ENCODE measurements at regions not wholly inside any gene's neighbourhood (a gene's known extent, or its start where the extent isn't known, plus 50 kb on each side); places are given as distances from the start of the nearest gene placed in this dataset.

DNA sequence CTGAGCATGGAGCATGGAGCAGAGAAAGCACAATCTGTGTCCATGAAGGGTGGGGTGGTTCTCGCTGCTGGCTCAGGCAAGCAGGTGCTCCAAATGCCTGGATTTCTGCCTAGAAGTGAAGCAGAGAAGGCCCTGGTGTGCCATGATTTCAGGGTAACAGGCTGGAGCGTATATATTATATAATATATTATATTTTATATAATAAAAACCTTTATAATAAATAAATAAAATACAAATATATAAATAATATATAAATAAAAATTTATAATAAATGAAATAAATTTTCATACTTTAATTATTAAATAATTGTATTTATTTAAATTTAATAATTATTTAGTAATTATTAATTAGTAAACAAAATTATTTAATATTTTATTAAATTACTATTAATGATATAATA, 707.4 kb upstream of the COX7C start:
- no peak for DNase-seq (ENCODE audit: low read depth)
- no peak overlapping the region for H3K4me3 ChIP-seq (ENCODE audit: low read length)
- TF ChIP-seq, protein P1, sequence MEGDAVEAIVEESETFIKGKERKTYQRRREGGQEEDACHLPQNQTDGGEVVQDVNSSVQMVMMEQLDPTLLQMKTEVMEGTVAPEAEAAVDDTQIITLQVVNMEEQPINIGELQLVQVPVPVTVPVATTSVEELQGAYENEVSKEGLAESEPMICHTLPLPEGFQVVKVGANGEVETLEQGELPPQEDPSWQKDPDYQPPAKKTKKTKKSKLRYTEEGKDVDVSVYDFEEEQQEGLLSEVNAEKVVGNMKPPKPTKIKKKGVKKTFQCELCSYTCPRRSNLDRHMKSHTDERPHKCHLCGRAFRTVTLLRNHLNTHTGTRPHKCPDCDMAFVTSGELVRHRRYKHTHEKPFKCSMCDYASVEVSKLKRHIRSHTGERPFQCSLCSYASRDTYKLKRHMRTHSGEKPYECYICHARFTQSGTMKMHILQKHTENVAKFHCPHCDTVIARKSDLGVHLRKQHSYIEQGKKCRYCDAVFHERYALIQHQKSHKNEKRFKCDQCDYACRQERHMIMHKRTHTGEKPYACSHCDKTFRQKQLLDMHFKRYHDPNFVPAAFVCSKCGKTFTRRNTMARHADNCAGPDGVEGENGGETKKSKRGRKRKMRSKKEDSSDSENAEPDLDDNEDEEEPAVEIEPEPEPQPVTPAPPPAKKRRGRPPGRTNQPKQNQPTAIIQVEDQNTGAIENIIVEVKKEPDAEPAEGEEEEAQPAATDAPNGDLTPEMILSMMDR (conservative IDR thresholded peaks at IDR 0.05; ENCODE audit: low read length), result no peak

DNA sequence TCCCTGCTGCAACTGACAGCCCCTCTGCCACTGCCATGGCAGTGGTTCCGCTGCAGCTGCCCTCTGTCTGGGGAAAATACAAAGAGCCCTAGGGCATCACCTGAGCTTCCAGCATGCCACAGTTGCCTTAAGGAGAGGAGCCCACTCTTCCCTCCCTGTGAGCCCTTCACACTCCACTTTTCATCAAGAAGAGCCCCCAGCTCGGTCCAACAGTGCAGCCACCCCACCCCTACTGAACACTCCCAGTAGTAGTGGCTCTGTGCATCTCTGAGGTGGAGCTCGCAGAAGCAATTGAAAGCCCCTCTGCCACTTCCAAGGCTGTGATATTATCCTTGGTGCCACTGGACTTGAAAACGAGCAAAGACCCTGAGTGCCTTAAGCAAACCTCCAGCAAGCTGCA, 696.8 kb upstream of the COX7C start:
- no peak overlapping the region for H3K4me3 ChIP-seq (ENCODE audit: low read length)
- DNase-seq (ENCODE audit: low read depth), result no peak
- TF ChIP-seq, protein P1 (conservative IDR thresholded peaks at IDR 0.05; ENCODE audit: low read length), result no peak

DNA sequence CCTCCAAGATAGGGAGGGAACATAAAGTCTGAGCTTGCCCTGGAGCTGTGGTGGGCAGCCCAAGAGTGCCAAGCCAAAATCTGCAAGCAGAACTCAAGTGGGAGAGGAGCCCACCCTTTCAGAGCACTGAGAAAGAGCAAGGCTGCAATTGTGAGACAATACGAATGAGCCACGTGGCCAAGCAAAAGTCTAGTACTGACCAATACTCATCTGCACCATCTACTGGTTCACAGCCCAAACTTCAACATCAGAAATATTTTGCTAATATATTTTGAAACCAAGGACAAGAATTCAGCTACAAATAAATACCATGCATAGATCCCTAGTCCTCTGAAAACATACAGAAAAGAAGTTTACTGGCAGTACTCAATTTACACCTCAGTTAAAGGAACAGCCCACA, 696.2 kb upstream of the COX7C start:
- no peak overlapping the region for H3K4me3 ChIP-seq (ENCODE audit: low read length)
- TF ChIP-seq, protein P1 (conservative IDR thresholded peaks at IDR 0.05; ENCODE audit: low read length), result no peak
- no peak for DNase-seq (ENCODE audit: low read depth)

DNA sequence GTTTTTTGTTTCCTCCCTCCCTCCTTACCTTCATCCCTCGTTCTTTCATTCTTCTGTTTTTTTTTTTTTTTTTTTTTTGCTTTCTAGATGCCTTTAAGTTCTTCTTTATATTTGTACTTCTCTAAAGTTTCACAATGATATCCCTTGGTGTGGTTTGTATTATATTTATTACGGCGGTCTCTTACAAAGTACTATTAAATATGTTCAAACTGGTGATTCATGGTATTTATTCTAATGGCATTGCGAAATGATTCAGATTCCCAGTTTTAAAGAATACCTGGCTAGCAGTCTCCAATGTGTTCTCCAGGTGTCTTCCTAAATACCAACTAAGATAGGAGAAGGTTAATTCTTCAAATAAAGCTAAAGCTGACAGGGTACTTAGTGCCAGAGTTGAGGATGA, 690.1 kb upstream of the COX7C start:
- no peak overlapping the region for H3K4me3 ChIP-seq (ENCODE audit: low read length)
- TF ChIP-seq, protein P1 (conservative IDR thresholded peaks at IDR 0.05; ENCODE audit: low read length), result no peak
- no peak for DNase-seq (ENCODE audit: low read depth)

DNA sequence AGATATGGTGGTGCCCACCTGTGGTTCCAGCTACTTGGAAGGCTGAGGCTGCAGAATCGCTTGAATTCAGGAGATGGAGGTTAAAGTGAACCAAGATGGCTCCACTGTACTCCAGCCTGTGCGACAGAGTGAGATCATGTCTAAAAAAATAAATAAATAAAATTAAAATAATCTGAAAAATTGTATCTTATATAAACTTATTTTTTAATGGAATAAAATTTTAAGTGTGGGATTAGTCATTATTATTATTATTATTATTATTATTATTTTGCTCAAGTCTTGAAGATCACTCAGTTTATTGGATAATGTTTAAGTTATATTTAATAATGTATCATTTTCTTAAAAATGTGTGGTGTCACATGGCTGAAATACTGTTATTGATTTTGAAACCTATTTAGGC, 688.0 kb upstream of the COX7C start:
- no peak for DNase-seq (ENCODE audit: low read depth)
- TF ChIP-seq, protein P1 (conservative IDR thresholded peaks at IDR 0.05; ENCODE audit: low read length), result no peak
- H3K4me3 ChIP-seq (ENCODE audit: low read length), result no peak overlapping the region

DNA sequence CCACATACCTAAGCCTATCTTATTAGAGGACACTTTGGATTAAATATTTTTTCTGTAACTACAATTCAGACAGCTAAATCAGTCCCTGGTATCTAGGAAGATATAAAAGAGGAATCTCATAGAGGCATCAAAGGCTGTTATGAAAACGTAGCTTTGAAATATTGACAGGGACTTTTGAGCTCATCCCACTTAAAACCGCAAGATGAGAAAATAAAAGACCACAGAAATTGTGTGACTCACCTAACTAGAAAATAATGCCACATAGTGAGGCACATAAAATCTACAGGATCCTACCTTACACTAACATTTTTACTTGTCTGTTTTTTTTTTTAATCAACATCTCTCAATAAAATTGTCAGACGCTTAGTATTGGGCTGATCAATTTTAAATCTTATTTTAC, 686.5 kb upstream of the COX7C start:
- no peak for DNase-seq (ENCODE audit: low read depth)
- no peak overlapping the region for H3K4me3 ChIP-seq (ENCODE audit: low read length)
- TF ChIP-seq, protein P1 (conservative IDR thresholded peaks at IDR 0.05; ENCODE audit: low read length), result no peak

DNA sequence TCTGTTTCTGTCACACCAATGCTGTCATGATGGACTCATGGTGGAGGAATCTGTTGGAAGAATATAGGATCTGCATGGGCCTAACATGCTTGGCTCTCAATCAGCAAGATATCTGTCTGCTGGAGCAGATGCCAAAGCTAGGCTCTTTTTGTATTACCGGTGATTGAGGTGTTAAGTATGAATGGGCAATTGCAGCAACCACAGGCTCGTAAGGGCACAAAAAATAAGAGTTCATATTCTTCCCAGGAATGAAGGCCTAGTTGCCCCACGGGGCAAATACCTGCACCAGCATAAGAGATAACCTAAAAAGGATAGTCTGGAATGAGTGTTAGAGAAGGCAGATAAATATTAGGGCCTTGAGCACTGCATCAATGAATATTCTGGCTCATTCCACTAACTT, 679.5 kb upstream of the COX7C start:
- no peak overlapping the region for H3K4me3 ChIP-seq (ENCODE audit: low read length)
- TF ChIP-seq, protein P1 (conservative IDR thresholded peaks at IDR 0.05; ENCODE audit: low read length), result no peak
- DNase-seq (ENCODE audit: low read depth), result no peak

Data from AG10803 (cell line).